ENCODE measurements at regions not wholly inside any gene's neighbourhood (a gene's known extent, or its start where the extent isn't known, plus 50 kb on each side); places are given as distances from the start of the nearest gene placed in this dataset.

DNA sequence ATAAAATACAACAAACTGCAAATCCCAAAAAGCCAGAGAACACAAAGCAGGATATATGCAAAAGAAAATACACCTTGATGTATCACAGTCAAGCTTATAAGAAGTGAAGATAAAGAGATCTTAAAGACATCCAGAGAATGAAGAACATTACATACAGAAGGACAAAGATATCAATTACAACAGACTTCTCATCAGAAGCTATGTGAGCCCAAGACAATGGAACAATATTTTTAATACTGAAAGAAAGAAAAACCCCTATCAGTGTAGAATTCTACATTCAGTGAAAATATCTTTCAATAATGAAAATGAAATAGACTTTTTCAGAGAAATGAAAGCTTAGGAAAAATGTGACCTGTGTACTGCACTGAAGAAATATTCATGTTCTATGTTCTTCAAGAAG, 104.5 kb upstream of the PHACTR3 start:
- no peak for DNase-seq

DNA sequence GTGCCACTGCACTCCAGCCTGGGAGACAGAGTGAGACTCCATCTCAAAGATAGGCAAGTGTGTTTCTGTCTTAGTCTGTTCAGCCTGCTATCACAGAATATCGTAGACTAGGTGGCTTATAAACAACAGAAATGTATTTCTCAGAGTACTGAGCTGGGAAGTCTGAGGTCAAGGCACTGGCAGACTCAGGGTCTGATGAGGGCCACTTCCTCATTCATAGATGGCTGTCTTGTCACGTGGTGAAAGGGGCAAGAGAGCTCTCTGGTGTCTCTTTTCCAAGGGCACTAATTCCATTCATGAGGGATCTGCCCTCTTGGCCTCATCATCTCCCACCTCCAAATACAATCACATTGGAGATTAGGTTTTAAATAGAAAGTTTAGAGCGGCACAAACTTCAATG, 95.6 kb upstream of the PHACTR3 start:
- DNase-seq = no peak

DNA sequence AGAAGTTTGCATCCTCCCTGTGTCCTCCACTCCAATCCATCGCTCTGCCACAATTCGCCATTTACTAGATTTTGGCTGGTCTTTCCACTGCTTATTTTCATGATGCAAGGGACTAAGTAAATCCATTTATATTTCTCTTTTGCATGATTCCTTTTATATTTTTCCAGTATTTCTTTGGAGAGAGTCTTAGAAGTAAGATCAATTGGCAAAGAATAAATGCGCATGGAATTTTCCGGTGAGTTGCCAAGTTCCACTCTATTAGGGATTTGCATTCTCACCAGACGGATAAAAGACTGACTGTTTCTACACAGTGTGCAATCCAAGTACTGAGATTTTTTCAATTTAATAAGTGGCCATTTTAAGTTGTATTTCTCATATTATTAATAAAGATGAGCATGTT, 91.7 kb upstream of the PHACTR3 start:
- DNase-seq = peak; percentile 53

DNA sequence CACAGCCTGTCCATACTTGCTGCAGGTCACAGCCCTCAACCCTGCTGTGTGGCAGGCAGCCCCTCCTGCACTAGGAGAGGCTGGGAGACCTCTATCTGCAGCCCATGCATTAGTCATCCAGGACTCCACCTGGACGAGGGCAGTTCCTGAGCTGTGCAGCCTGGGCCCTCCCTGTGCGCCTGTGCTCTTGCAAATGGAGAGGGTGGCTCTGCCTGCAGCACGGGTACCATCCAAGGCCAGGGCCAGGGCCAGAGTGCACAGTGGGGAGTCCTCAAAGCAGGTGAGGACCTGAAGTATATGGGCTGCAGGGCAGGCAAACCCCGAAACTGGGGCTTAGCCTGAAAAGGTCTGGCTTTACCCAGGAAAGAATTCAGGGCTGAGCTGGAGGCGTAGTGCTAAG, 89.8 kb upstream of the PHACTR3 start:
- DNase-seq = no peak

DNA sequence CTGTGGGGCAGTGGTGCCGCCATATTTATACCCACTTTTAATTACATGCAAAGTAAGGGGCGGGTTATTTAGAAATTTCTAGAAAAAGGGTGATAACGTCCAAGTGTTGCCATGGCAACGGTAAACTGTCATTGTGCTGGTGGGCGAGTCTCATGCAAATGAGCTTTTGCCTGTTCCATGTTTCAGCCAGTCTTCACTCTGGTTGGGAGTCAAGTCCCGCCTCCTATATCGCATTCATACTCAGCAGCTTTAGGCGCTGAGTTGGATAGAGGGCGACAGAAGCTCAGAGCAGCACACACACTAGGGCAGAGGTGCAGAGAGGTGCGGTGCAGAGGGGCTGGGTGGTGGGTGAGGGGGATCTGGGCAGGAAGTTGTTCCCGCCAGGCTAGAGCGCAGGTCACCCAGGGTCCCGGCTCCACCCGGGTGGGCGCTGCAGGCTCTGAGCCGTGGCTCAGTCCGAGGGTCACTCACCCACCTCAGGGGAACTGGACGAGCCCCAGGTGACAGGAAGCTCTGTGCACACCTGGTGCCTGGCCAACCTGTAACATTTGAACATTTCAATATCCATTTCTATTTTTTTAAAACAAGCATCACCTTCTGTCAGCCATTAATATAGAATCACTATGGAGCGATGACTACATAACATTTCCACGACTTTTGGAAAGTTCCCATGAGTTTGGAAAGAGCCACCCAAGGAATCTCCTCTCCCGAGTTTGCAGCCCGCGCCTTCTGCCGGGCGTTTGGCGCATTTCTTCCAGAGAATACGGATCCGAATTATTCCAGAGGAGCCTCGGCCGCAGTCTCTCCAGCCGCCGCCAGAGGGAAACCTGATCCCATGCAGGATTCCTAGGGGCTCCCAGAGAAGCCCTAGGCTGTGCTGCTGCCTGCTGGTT, 89.1 kb upstream of the PHACTR3 start:
- peak; percentile 86 for DNase-seq

DNA sequence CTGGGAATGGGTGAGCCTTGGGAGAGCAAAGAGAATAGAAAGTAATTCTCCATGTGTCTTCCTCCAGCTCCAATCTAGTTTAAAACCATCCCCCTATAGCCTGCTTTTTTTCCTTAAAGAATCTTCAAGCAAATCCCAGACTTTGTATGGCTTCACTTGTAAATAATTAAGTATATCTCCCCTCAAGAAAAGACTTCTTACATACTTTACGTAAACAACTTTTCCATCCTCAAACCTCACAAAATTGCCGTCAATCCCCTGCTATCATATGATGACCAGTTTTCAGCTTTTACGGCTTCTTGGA, 88.5 kb upstream of the PHACTR3 start:
- DNase-seq = no peak

DNA sequence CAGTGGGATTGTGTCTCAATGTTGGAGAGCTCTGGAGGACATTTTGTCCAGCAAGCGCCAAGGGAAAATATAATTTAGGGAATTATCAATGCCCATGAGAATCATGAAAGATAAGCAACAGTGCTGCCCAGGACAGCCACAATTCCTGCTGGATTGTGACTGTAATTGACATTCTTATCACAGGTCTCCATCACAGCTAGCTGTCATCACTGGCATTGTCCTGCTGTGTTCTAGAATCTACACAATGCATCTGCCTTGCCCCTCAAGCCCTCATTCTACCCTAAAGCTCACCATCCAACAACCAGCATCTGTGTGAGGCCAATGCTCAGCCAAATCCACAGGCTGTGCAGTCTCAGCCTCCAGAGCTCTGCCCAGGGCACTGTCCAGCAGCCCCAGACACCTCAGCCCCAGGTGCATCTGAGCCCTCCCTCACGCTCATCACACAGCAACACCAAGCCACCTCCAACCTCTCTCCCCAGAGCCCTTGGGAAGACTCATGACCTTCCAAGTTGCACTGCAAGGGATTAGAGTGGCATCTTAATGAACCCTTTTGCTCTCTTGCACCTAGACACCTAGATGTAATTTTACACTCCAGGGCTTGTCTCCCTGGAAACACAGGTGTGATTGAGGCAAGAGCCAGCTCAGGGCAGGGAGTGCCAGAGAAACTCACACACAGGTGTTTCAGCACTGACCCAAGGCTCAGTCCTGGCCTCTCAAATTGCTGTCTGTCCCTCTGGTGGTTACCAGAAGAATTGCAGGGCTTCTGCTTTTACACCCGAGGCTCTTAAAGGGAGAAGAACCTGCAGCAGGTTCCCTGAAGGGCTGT, 85.2 kb upstream of the PHACTR3 start:
- no peak for DNase-seq

DNA sequence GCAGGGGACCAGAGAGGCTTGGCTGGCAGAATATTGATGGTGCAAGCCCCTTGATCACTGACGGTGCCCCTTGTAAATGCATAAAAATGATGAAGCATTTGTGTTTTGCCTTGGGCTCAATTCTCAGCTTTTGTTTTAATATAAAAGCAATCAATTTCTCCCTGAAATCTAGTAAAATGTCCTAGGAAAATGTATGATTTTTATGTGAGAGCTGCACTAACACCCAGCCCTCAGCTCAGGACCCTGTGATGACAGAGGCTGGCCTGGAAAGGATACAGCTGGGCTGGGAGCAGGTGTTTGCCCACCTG, 84.7 kb upstream of the PHACTR3 start:
- no peak for DNase-seq

DNA sequence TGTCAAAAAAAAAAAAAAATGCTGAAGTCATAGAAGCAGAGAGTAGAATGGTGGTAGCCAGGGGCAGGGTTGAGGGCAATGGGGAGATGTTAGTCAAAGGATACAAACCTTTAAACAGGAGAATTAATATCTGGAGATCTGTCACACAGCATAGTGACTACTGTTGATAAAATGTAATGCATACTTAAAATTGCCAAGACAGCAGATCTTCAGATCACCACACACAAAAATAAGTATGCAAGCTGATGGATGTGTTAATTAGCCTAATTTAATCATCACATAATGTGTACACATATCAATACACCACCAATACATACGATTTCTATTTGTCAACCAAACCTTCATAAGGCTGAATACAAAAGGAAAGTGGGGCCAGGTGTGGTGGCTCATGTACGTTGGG, 83.5 kb upstream of the PHACTR3 start:
- DNase-seq = no peak

DNA sequence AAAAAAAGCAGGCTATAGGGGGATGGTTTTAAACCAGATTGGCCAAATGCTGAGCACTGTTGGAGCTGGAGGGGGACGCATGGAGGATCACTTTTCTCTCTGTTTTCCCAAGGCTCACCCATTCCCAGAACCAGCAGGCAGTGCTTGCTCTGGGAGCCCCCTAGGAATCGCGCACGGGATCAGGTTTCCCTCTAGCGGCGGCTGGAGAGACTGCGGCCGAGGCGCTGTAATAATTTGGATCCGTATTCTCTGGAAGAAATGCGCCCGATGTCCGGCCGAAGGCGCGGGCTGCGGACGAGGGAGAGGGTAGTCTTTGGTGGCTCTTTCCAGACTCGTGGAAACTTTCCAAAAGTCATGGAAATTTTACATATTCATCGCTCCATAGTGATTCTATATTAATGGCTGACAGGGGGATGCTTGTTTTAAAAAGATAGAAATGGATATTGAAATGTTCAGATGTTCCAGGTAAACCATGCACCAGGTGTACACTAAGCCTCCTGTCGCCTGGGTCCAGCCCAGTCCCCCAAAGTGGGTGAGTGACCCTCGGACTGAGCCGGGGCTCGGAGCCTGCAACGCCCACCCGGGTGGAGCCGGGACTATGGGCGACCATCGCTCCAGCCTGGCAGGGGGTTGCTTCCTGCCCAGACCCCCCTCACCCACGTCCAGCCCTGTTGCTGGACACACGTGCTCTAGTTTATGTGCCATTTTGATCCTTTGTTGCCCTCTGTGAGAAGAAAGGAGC, 78.7 kb upstream of the PHACTR3 start:
- DNase-seq = peak; percentile 64

DNA sequence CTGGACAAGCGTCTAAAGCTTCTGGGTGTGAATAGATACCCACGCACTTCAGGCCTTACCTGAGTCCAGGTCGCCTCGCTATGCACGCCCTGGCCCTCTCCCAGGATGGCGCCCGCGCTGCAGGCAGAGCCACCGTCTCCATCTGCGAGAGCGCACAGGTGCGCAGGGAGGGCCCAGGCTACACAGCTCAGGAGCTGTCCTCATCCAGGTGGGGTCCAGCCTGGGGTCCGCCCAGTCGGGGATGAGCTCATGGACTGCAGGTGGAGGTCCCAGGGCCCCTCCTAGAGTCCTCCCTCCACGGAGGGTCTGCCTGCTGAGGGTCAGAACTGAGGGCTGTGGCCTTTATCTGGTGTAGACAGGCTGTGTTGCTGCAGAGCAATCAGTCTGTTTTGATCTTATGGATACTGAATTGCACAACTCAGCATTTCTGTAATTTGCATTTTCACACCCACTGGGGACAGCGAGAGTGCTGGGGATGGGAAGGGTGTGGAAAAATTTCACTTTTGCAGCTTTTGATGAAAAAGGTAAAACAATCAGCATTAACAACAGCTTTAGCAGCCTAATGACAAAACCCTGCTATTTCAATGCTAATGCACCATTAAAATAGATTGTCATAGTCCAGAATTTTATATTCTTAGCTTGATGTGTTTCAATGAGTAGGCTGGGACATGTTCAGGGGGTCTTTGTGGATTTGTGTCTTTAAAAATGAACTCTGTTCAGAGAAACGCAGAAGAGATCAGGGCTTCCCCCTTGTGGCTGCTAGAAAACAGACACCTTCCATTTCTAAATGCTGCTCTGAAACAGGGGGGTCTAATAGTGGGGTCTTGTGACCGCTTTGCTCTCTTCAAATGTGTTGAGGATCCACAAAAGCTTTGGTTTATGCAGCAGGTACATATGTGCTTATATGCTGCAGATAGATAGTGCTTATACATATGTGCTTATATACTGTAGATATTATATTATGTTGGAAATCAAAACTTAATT, 77.8 kb upstream of the PHACTR3 start:
- DNase-seq = no peak

DNA sequence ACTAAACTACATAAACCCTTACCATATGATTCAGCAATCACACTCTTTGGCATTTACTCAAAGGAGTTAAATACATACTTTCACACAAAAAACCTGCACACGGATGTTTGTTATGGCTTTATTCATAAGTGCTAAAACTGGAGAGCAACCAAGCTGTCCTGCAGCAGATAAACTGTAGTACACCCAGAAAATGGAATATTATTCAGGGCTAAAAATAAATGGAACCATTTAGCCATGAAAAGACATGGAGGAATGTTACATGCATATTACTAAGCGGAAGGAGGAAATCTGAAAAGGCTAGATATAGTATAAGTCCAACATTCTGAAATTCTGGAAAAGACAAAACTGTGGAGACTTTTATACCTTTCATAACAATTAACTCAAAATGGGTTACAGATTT, 73.6 kb upstream of the PHACTR3 start:
- DNase-seq = no peak

DNA sequence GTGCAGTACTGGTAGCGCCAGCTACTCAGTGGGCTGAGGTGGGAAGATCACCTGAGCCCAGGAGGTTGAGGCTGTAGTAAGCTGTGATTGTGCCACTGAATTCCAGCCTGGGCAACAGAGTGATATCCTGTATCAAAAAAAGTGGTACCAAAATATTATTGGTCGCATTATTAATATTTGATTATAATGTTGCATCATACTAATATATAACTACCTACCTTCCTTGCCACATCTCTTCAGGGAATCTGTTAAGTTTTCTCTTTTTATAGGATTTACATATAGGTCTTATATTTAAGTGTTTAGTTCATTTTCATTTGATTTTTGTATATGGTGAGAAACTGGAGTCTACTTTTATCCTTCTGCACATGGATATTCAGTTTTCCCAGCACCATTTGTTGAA, 66.3 kb upstream of the PHACTR3 start:
- DNase-seq = no peak

DNA sequence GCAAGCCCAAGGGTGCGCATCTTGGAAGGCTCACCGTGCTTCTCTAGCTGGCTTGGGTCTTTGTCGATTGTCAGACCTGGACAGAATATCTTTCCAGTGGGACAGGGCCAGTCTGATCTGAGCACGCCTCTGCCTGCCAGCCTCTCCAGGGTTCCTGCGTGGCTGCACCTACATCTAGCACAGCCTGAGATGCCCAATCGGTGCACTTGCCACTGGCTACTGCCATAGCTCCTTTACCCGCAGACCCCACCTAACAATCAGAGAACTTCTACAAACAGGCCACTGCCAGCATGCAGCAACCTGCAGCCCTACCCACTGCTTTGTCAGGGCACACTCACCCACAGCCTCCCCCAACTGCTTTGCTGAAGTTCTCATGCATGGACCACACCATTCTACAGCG, 56.7 kb upstream of the PHACTR3 start:
- DNase-seq = no peak

Data from hindlimb muscle (tissue), 1 donor.